ENCODE measurements at regions not wholly inside any gene's neighbourhood (a gene's known extent, or its start where the extent isn't known, plus 50 kb on each side); places are given as distances from the start of the nearest gene placed in this dataset.

- H3K4me3 Mint-ChIP-seq (ENCODE audit: unreplicated experiment) = no peak overlapping the region
- no peaks in the 10 kb centered on the region for H3K36me3 Mint-ChIP-seq (ENCODE audit: unreplicated experiment)
- no peak for DNase-seq (ENCODE audit: extremely low spot score, unreplicated experiment)
- H3K27me3 Mint-ChIP-seq (ENCODE audit: unreplicated experiment) = no peaks in the 10 kb centered on the region
- TF ChIP-seq, protein P1, sequence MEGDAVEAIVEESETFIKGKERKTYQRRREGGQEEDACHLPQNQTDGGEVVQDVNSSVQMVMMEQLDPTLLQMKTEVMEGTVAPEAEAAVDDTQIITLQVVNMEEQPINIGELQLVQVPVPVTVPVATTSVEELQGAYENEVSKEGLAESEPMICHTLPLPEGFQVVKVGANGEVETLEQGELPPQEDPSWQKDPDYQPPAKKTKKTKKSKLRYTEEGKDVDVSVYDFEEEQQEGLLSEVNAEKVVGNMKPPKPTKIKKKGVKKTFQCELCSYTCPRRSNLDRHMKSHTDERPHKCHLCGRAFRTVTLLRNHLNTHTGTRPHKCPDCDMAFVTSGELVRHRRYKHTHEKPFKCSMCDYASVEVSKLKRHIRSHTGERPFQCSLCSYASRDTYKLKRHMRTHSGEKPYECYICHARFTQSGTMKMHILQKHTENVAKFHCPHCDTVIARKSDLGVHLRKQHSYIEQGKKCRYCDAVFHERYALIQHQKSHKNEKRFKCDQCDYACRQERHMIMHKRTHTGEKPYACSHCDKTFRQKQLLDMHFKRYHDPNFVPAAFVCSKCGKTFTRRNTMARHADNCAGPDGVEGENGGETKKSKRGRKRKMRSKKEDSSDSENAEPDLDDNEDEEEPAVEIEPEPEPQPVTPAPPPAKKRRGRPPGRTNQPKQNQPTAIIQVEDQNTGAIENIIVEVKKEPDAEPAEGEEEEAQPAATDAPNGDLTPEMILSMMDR (IDR thresholded peaks at IDR 0.05) = no peak
- no peaks in the 10 kb centered on the region for H3K4me1 Mint-ChIP-seq (ENCODE audit: unreplicated experiment)
- no peak overlapping the region for H3K27ac Mint-ChIP-seq (ENCODE audit: unreplicated experiment)
- H3K9me3 Mint-ChIP-seq (ENCODE audit: unreplicated experiment) = peaks cover 7% of the 10 kb centered on the region
Measured at GRCh38 chr9:11742471-11742870, 950.7 kb upstream of the TYRP1 start.

- Mint-ChIP-seq H3K27me3 (ENCODE audit: unreplicated experiment) (peaks cover 3% of the 10 kb centered on the region), H3K9me3 (ENCODE audit: unreplicated experiment) (peaks cover 7% of the 10 kb centered on the region), H3K36me3 (ENCODE audit: unreplicated experiment) (no peaks in the 10 kb centered on the region), H3K4me3 (ENCODE audit: unreplicated experiment) (no peak overlapping the region), H3K27ac (ENCODE audit: unreplicated experiment) (no peak overlapping the region), H3K4me1 (ENCODE audit: unreplicated experiment) (no peaks in the 10 kb centered on the region)
- TF ChIP-seq, protein P1 (IDR thresholded peaks at IDR 0.05) = no peak
- no peak for DNase-seq (ENCODE audit: extremely low spot score, unreplicated experiment)
Measured at GRCh38 chr9:11743356-11743755, 949.8 kb upstream of the TYRP1 start.

DNA sequence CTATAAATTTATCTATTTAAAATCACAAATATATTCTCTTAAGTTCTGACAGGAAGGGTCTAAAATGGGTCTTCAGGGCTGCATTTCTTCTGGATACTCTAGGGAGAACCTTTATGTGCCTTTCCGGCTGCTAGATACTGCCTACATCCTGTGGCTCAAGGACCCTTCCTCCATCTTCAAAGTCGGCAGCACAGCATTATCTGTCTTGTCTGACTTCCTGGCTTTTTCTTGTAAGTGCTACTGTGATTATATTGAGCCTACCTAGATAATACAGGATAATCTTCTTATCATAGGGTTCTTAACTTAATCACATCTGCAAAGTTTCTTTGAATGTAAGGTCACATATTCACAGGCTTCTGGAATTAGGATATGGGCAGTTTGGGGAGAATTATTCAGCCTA lies 943.8 kb upstream of the TYRP1 start:
- H3K27me3 Mint-ChIP-seq (ENCODE audit: unreplicated experiment) = peaks cover 3% of the 10 kb centered on the region
- TF ChIP-seq, protein P1 (IDR thresholded peaks at IDR 0.05) = no peak
- peaks cover 7% of the 10 kb centered on the region for H3K9me3 Mint-ChIP-seq (ENCODE audit: unreplicated experiment)
- no peaks in the 10 kb centered on the region for H3K36me3 Mint-ChIP-seq (ENCODE audit: unreplicated experiment)
- H3K4me1 Mint-ChIP-seq (ENCODE audit: unreplicated experiment) = no peaks in the 10 kb centered on the region
- H3K27ac Mint-ChIP-seq (ENCODE audit: unreplicated experiment) = no peak overlapping the region
- H3K4me3 Mint-ChIP-seq (ENCODE audit: unreplicated experiment) = no peak overlapping the region
- no peak for DNase-seq (ENCODE audit: extremely low spot score, unreplicated experiment)

DNA sequence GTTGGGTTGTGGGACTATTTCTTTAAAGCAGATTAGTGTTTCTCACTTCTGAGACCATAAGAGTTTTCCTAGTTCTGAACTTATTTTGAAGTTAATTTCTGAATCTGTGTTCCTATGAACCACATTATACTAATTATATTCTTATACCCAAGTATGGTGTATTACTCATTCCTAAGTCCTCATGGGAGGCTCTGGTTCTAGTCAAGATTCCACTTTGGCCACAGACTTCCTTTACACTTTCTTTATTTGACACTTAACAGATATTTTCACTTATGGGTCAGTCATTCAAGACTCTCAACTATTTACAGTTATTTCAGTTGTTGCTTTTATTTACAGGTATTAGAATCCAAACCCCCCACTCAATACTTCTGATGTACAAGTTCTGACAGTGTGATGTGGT lies 937.2 kb upstream of the TYRP1 start:
- no peaks in the 10 kb centered on the region for H3K27me3 Mint-ChIP-seq (ENCODE audit: unreplicated experiment)
- TF ChIP-seq, protein P1 (IDR thresholded peaks at IDR 0.05) = no peak
- H3K27ac Mint-ChIP-seq (ENCODE audit: unreplicated experiment) = no peak overlapping the region
- H3K4me3 Mint-ChIP-seq (ENCODE audit: unreplicated experiment) = no peak overlapping the region
- H3K9me3 Mint-ChIP-seq (ENCODE audit: unreplicated experiment) = no peaks in the 10 kb centered on the region
- no peaks in the 10 kb centered on the region for H3K36me3 Mint-ChIP-seq (ENCODE audit: unreplicated experiment)
- no peak for DNase-seq (ENCODE audit: extremely low spot score, unreplicated experiment)
- no peaks in the 10 kb centered on the region for H3K4me1 Mint-ChIP-seq (ENCODE audit: unreplicated experiment)

DNA sequence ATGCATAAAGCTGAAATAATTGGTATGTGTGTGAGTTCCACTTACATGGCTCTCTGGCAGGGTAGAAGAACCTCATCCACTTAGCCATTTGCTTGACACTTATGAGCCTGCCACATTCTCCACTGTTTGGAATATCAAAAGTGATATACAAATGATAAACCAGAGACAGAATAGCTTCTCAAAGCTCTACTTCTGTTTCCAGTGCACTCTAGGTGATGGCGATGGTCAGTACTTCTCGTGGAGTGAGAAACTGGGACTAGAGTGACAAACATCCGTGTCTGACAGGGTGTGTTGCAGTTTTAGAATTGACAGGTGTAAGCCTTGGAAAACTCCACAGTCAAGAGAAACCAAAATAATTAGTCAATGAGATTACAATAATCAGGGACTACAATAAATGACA lies 935.8 kb upstream of the TYRP1 start:
- no peak for DNase-seq (ENCODE audit: extremely low spot score, unreplicated experiment)
- no peak overlapping the region for H3K27ac Mint-ChIP-seq (ENCODE audit: unreplicated experiment)
- H3K4me1 Mint-ChIP-seq (ENCODE audit: unreplicated experiment) = no peaks in the 10 kb centered on the region
- H3K36me3 Mint-ChIP-seq (ENCODE audit: unreplicated experiment) = no peaks in the 10 kb centered on the region
- TF ChIP-seq, protein P1 (IDR thresholded peaks at IDR 0.05) = no peak
- no peaks in the 10 kb centered on the region for H3K27me3 Mint-ChIP-seq (ENCODE audit: unreplicated experiment)
- no peaks in the 10 kb centered on the region for H3K9me3 Mint-ChIP-seq (ENCODE audit: unreplicated experiment)
- H3K4me3 Mint-ChIP-seq (ENCODE audit: unreplicated experiment) = no peak overlapping the region

Measured in osteocyte (in vitro differentiated cells).